ENCODE measurements at regions not wholly inside any gene's neighbourhood (a gene's known extent, or its start where the extent isn't known, plus 50 kb on each side); places are given as distances from the start of the nearest gene placed in this dataset.

- TF ChIP-seq CTCF (IDR thresholded peaks at IDR 0.05; ENCODE audit: low read depth, low read length) (no peak), EZH2phosphoT487 (IDR thresholded peaks at IDR 0.05; ENCODE audit: low read depth) (no peak)
These were observed 1064.9 kb downstream of the SLITRK5 start for GRCh38 chr13:88736026-88736425.

Measured in OCI-LY3 (cell line).